Loucy (cell line): ENCODE measurements at regions not wholly inside any gene's neighbourhood (a gene's known extent, or its start where the extent isn't known, plus 50 kb on each side); places are given as distances from the start of the nearest gene placed in this dataset.

Experiments used
- H2AFZ ChIP-seq: fragments of 200-600 bp; sonication (generic); 2 replicates; pipeline ENCODE4 v1.6.0; 2016; ENCODE audit warnings: antibody characterized with exemption, mild to moderate bottlenecking, low read length, moderate library complexity
- H3F3A ChIP-seq: fragments of 200-600 bp; 2 replicates; pipeline ENCODE4 v1.6.0; 2016; ENCODE audit warnings: antibody characterized with exemption, low read depth, mild to moderate bottlenecking
- H3K27me3 ChIP-seq: fragments of 200-600 bp; sonication (generic); 2 replicates; pipeline ENCODE4 v1.6.1; 2014; ENCODE audit warnings: low read length, mild to moderate bottlenecking; ENCODE audit not compliant: insufficient read depth, poor library complexity, severe bottlenecking
- H3K36me3 ChIP-seq: fragments of 200-600 bp; sonication (generic); 2 replicates; pipeline ENCODE4 v1.6.1; 2016; ENCODE audit warnings: low read length; ENCODE audit not compliant: insufficient read depth
- H3K4me1 ChIP-seq: fragments of 200-600 bp; sonication (generic); 2 replicates; pipeline ENCODE4 v1.5.1; 2014; ENCODE audit warnings: low read length, mild to moderate bottlenecking; ENCODE audit not compliant: insufficient read depth, poor library complexity, severe bottlenecking
- H3K4me2 ChIP-seq: fragments of 200-600 bp; sonication (generic); 2 replicates; pipeline ENCODE4 v1.6.0; 2014; ENCODE audit warnings: antibody characterized with exemption, low read length, low read depth, mild to moderate bottlenecking; ENCODE audit not compliant: poor library complexity, severe bottlenecking
- H3K4me3 ChIP-seq: fragments of 200-600 bp; sonication (generic); 2 replicates; pipeline ENCODE4 v1.5.1; 2014; ENCODE audit warnings: low read length, mild to moderate bottlenecking, mixed read lengths; ENCODE audit not compliant: poor library complexity, severe bottlenecking
- H3K79me2 ChIP-seq: fragments of 200-600 bp; sonication (generic); 2 replicates; pipeline ENCODE4 v1.6.1; 2014; ENCODE audit warnings: low read length; ENCODE audit not compliant: insufficient read depth
- H3K9ac ChIP-seq: fragments of 200-600 bp; sonication (generic); 2 replicates; pipeline ENCODE4 v1.6.0; 2014; ENCODE audit warnings: mild to moderate bottlenecking, low read depth, low read length, moderate library complexity; ENCODE audit not compliant: poor library complexity, severe bottlenecking
- H3K9me2 ChIP-seq: fragments of 200-600 bp; sonication (generic); replicated peaks from 2 replicates; pipeline ENCODE4 v1.6.1; 2016; ENCODE audit warnings: low read depth, low read length, mixed read lengths
- H3K9me3 ChIP-seq: fragments of 200-600 bp; sonication (generic); 2 replicates; pipeline ENCODE4 v1.6.1; 2014; ENCODE audit warnings: mild to moderate bottlenecking, antibody characterized with exemption, low read length, low read depth; ENCODE audit not compliant: insufficient read depth
- H4K20me1 ChIP-seq: fragments of 200-600 bp; sonication (generic); 2 replicates; pipeline ENCODE4 v1.6.0; 2014; ENCODE audit warnings: antibody characterized with exemption, low read length, mild to moderate bottlenecking; ENCODE audit not compliant: insufficient read depth, poor library complexity, severe bottlenecking
- EZH2phosphoT487 ChIP-seq: fragments of 200-600 bp; IDR thresholded peaks from 2 replicates; pipeline ENCODE4 v1.6.1; 2018; ENCODE audit warnings: antibody characterized with exemption, mild to moderate bottlenecking, moderate library complexity, borderline replicate concordance
- TF ChIP-seq, protein P1 (sequence below): fragments of 200-600 bp; sonication (generic); conservative IDR thresholded peaks from 2 replicates; pipeline ENCODE4 v1.5.1; 2014; ENCODE audit warnings: mild to moderate bottlenecking, antibody characterized with exemption, low read length

- no peak overlapping the region for H3K4me3 ChIP-seq
- no peaks in the 10 kb centered on the region for H3K27me3 ChIP-seq
- H3K4me2 ChIP-seq, result no peak overlapping the region
- H3K9me3 ChIP-seq, result no peaks in the 10 kb centered on the region
- no peaks in the 10 kb centered on the region for H3K9me2 ChIP-seq
- H3K36me3 ChIP-seq, result no peaks in the 10 kb centered on the region
- peaks cover 10% of the 10 kb centered on the region for H3K4me1 ChIP-seq
- no peaks in the 10 kb centered on the region for H3F3A ChIP-seq
- no peaks in the 10 kb centered on the region for H3K79me2 ChIP-seq
- no peak overlapping the region for H3K9ac ChIP-seq
- TF ChIP-seq, protein P1, sequence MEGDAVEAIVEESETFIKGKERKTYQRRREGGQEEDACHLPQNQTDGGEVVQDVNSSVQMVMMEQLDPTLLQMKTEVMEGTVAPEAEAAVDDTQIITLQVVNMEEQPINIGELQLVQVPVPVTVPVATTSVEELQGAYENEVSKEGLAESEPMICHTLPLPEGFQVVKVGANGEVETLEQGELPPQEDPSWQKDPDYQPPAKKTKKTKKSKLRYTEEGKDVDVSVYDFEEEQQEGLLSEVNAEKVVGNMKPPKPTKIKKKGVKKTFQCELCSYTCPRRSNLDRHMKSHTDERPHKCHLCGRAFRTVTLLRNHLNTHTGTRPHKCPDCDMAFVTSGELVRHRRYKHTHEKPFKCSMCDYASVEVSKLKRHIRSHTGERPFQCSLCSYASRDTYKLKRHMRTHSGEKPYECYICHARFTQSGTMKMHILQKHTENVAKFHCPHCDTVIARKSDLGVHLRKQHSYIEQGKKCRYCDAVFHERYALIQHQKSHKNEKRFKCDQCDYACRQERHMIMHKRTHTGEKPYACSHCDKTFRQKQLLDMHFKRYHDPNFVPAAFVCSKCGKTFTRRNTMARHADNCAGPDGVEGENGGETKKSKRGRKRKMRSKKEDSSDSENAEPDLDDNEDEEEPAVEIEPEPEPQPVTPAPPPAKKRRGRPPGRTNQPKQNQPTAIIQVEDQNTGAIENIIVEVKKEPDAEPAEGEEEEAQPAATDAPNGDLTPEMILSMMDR, result no peak
- no peak for TF ChIP-seq EZH2phosphoT487
- H4K20me1 ChIP-seq, result no peaks in the 10 kb centered on the region
- H2AFZ ChIP-seq, result no peak overlapping the region
Measured at GRCh38 chr6:40336940-40337760, 250.0 kb downstream of the LRFN2 start.

DNA sequence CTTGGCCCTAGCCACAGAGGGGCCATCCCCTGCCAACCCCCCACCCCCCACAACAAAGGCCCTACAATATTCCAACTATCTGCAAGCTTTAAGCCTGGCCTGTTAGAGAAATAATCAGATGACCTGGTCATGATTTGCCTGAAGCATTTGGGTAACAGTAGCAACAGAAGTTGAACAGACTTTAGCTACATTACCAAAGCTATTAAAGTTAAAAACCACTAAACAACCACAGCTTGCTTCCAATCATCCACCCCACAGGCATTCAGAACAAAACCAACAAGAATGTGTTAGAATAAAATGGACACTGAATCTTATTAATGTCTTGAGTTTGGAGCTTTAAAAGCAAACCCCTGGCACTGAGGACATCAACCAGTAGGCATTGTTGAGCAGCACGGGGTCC is 250.9 kb downstream of the LRFN2 start:
- no peaks in the 10 kb centered on the region for H3K9me2 ChIP-seq
- H3K4me3 ChIP-seq, result no peak overlapping the region
- no peaks in the 10 kb centered on the region for H3K79me2 ChIP-seq
- peaks cover 10% of the 10 kb centered on the region for H3K4me1 ChIP-seq
- H4K20me1 ChIP-seq, result no peaks in the 10 kb centered on the region
- no peaks in the 10 kb centered on the region for H3K27me3 ChIP-seq
- no peak for TF ChIP-seq EZH2phosphoT487
- TF ChIP-seq, protein P1, result no peak
- H3K4me2 ChIP-seq, result no peak overlapping the region
- no peak overlapping the region for H3K9ac ChIP-seq
- H2AFZ ChIP-seq, result no peak overlapping the region
- H3F3A ChIP-seq, result no peaks in the 10 kb centered on the region
- H3K9me3 ChIP-seq, result no peaks in the 10 kb centered on the region
- no peaks in the 10 kb centered on the region for H3K36me3 ChIP-seq

DNA sequence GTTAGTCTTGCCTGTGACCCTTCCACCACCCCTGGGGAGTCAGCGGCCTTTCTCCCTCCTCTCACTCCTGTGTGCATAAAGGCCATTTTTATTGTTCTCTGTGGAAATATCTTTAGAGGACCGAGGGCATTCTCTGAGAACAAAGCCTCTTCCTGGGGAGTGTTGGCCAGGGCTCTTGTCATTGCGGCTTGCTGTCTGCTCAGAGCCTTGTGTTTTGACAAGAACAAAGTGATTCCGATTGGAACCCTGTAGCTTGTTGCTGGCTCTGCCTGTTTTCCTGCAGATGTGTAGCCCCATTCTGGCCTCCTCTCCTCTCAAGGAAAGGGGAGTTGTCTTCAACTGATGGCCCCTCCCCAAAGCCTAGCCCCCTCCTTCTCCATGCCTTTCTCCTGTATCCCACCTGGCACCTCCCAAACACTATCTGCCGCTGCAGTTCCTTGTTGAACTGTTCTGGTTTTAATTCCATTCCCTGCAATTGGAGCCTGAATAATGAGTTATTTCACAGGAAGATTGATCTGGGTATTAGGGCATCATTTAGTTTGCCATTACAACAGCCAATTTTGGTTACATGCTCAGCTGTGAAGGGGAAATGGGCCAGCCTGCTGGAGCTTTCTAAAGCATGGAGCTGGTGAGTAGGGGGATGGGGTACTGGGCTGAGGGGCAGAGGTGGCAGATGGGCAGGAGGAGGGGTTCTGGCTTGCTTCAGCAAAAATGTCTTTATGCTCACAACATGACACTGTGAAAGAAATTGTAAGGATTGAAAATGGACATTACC is 252.5 kb downstream of the LRFN2 start:
- H3K4me3 ChIP-seq, result no peak overlapping the region
- no peaks in the 10 kb centered on the region for H3F3A ChIP-seq
- no peaks in the 10 kb centered on the region for H4K20me1 ChIP-seq
- H3K9me3 ChIP-seq, result no peaks in the 10 kb centered on the region
- no peaks in the 10 kb centered on the region for H3K27me3 ChIP-seq
- peaks cover 10% of the 10 kb centered on the region for H3K4me1 ChIP-seq
- TF ChIP-seq, protein P1, result no peak
- no peak for TF ChIP-seq EZH2phosphoT487
- no peaks in the 10 kb centered on the region for H3K9me2 ChIP-seq
- H3K79me2 ChIP-seq, result no peaks in the 10 kb centered on the region
- no peak overlapping the region for H2AFZ ChIP-seq
- H3K4me2 ChIP-seq, result no peak overlapping the region
- no peaks in the 10 kb centered on the region for H3K36me3 ChIP-seq
- no peak overlapping the region for H3K9ac ChIP-seq
